ENCODE measurements at regions not wholly inside any gene's neighbourhood (a gene's known extent, or its start where the extent isn't known, plus 50 kb on each side); places are given as distances from the start of the nearest gene placed in this dataset.

GRCh38 chr11:127074151-127074761 is 73.7 kb upstream of the KIRREL3 start:
- DNase-seq (ENCODE audit: low read depth in 4 of 4, low spot score in 3 of 4), result peak in 2 of 4 donors; percentile 41 to 53

DNA sequence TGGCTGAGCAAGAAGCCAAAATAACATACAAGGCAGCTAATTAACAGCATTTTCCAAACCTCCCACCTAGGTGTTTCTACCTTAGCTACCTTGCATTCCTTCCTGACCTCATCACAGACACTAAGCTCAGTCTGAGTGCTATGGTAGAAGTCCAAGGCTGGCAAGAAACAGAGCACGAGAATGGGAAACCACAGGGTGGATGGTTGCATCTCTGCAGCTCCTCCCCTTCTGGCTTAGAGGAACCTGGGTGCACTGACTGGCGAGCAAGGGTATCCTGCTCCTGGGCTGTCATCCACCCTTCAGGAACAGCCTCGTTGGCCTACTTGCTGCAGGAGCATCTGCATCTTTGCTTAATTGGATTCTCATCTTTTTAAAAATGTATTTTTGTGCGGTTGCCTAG is 73.1 kb upstream of the KIRREL3 start:
- no peak for DNase-seq (ENCODE audit: low read depth in 4 of 4, low spot score in 3 of 4)

DNA sequence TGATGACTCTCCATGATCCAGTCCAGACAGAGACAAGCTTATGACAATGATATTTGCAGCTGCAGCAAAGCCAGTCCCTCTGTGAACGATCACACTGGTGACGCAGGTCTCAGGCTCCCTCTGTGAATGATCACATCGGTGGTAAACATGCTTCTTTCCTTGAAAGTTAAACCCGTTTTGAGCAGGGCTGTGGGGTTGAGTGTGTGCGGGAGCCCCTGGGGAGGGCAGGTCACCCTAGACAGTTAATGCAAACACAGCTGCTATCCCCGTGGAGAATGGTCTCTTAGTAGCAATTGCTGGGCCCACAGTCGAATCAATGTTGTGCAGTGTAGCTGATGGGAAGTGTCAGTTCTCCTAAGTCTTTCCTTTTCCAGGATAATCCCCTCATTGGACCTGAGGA is 71.0 kb upstream of the KIRREL3 start:
- DNase-seq (ENCODE audit: low read depth in 4 of 4, low spot score in 3 of 4), result no peak

DNA sequence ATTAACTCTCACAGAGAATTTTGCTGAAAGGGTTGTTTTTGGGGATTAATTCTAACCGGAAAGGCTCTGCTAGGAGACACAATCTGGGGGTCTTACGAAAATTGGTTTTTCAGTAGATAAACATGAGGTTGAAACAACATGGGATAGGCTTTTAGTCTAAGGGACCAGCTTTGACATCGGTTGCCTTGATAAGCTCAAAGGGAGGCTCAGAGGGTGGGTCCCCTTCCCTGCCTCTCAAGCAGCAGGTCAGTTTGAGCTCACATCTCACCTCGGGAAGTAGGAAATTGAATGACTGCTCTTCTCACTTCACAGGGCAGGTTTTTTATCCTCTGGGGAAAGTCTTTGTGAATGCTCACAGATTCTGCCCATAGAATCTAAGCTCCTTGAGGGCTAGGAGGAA is 70.2 kb upstream of the KIRREL3 start:
- DNase-seq (ENCODE audit: low read depth in 4 of 4, low spot score in 3 of 4), result no peak

- no peak for DNase-seq (ENCODE audit: low read depth in 4 of 4, low spot score in 3 of 4)
These were observed 66.0 kb upstream of the KIRREL3 start for GRCh38 chr11:127066401-127067090.

DNA sequence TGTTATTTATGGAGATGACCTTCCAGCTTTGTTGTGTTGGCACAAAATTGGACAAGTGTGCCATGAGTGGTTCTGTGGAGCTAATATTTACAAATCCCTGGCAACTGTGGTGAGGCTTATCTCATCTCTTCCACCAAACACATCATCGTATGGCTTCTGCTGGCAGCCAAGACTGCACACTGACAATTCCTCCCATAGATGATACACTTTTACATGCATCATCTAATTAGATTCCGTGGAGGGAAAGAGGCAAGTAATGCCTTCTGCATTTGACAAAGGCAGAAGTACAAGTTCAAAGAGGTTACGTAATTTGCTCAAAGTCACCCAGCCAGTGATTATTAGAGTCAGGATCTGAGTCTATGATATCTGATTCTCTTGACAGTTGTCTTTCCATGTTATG is 62.7 kb upstream of the KIRREL3 start:
- no peak for DNase-seq (ENCODE audit: low read depth in 4 of 4, low spot score in 3 of 4)

GRCh38 chr11:127061947-127062346 is 61.4 kb upstream of the KIRREL3 start:
- DNase-seq (ENCODE audit: low read depth in 4 of 4, low spot score in 3 of 4), result no peak

DNA sequence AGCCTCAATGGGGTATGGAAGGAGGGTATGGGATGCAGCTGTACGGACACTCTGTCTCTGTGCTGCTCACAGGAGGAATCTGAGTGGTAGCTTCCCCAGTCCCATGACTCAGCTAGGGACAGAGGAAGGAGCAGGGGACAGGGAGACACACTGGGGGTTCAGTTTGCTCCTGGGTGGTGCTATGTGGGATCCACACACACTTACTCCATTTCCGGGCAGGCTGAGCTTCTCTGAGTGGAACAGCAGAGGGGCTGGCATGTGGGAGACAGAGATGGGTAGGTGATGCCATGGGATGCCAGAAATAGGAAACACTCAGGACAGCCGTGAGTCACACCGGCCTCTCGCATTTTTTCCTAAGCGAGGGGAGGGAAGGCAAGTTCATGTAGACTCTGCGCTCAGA is 59.2 kb upstream of the KIRREL3 start:
- no peak for DNase-seq (ENCODE audit: low read depth in 4 of 4, low spot score in 3 of 4)

- DNase-seq (ENCODE audit: low read depth in 4 of 4, low spot score in 3 of 4), result no peak
These were observed 58.7 kb upstream of the KIRREL3 start for GRCh38 chr11:127059286-127059685.

DNA sequence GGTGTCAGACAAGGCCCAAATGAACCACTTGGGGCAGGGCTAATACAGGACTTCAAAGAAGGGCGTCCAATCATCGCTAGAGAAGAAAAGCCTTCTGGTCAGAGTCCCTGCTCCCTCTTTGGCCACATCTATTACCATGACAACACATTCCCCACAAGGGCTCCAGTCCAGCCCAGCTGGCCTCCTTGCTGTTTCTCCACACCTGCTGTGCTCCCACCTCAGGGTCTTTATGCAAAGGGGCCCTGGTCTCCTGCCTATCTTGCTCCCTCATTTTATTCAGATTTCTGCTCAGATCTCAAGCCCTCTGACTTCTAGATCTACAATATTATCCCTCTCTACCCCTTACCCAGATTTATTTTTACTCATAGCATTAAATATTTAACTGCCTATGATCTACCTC is 58.0 kb upstream of the KIRREL3 start:
- DNase-seq (ENCODE audit: low read depth in 4 of 4, low spot score in 3 of 4), result no peak

DNA sequence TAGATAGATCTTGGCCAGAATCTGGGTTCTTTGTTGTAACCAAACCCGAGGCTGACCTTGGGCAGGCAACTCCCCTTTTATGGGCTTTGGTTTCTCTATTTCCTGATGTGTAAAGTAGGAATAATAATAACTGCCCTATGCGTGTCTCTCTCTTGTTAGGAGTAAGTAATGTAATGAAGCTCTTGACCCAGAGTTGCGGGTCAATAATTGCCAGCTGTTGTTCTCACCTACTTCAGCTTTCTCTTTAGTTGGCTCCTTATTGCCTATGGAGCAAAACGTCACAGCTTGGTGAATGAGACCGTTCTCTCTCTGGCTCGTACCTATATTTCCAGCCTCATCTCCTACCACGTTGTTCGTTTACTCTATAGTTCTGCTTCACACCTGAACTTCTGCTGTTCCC is 56.6 kb upstream of the KIRREL3 start:
- no peak for DNase-seq (ENCODE audit: low read depth in 4 of 4, low spot score in 3 of 4)

DNA sequence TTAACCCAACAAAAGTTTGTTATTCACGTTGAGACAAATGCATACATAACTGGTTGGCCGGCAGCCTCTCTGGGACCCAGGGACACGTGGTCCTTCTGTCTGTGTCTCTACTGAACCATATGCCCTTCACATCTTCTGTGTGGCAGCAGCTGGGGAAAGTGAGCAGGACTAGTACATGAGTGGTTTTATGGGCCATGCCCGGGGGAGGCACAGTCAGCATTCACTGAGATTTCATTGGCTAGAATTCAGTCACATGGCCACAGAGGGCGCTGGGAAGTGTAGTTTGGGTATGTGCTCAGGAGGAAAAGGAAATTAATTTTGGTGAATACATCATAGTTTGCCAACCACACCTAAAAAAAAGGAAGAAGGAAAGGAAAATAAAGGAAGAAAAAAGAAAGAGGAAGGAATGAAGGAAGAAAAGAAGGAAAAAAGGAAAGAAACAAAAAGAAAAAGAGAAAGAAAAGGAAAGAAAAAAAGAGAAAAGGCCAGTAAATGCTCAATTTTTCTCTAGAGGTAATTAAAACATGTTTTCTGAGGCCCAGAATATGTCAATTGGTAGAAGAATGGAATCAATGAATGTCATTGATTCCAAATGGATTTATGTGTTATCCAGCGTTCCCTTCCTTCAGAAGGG is 55.9 kb upstream of the KIRREL3 start:
- DNase-seq (ENCODE audit: low read depth in 4 of 4, low spot score in 3 of 4), result no peak

- DNase-seq (ENCODE audit: low read depth in 4 of 4, low spot score in 3 of 4), result no peak
These were observed 54.7 kb upstream of the KIRREL3 start for GRCh38 chr11:127055236-127055635.

- no peak for DNase-seq (ENCODE audit: low read depth in 4 of 4, low spot score in 3 of 4)
These were observed 53.6 kb upstream of the KIRREL3 start for GRCh38 chr11:127054153-127054552.

DNA sequence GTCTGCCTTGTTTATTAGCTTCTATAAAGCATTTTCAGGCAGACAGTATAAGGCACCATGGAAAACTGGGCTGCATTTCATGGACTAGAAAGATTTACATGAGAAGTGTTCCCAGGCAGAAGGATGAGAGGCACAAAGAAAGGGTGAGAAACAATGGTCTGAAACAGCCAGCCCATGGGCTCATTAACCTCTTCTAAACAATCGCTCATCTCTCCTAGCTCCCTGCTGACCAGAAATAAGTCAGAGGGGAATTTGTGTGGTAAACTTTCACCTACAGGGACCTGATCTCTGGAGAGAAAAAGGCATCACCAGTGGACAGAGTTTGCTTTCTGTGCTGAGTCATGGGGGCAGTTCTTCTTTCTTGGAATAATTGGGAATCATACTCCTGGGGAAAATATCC is 51.8 kb upstream of the KIRREL3 start:
- DNase-seq (ENCODE audit: low read depth in 4 of 4, low spot score in 3 of 4), result no peak

Data from right renal pelvis (tissue), 4 donors.